DOHH2 (cell line): ENCODE measurements at regions not wholly inside any gene's neighbourhood (a gene's known extent, or its start where the extent isn't known, plus 50 kb on each side); places are given as distances from the start of the nearest gene placed in this dataset.

Experiments
- H3F3A ChIP-seq: fragments of 200-600 bp; sonication (generic), shearing (Covaris generic); 2 replicates; pipeline ENCODE4 v1.6.0; 2016; ENCODE audit warnings: antibody characterized with exemption, mild to moderate bottlenecking; ENCODE audit not compliant: control insufficient read depth, insufficient read depth
- H3K27ac ChIP-seq: fragments of 200-600 bp; sonication (generic); 2 replicates; pipeline ENCODE4 v1.5.1; 2014; ENCODE audit warnings: low read depth, mild to moderate bottlenecking, low read length, moderate library complexity
- H3K27me3 ChIP-seq: fragments of 200-600 bp; sonication (generic); 2 replicates; pipeline ENCODE4 v1.6.1; 2014; ENCODE audit warnings: mild to moderate bottlenecking, low read length, mixed read lengths; ENCODE audit not compliant: control insufficient read depth
- H3K36me3 ChIP-seq: fragments of 200-600 bp; sonication (generic); 2 replicates; pipeline ENCODE4 v1.6.1; 2014; ENCODE audit warnings: mild to moderate bottlenecking, low read length, moderate library complexity, mixed read lengths; ENCODE audit not compliant: control insufficient read depth
- H3K4me1 ChIP-seq: fragments of 200-600 bp; sonication (generic); 2 replicates; pipeline ENCODE4 v1.6.1; 2014; ENCODE audit warnings: mild to moderate bottlenecking, low read length, mixed read lengths; ENCODE audit not compliant: control insufficient read depth
- H3K4me2 ChIP-seq: fragments of 200-600 bp; sonication (generic); 2 replicates; pipeline ENCODE4 v1.6.0; 2014; ENCODE audit warnings: mild to moderate bottlenecking, low read length, moderate library complexity
- H3K4me3 ChIP-seq: fragments of 200-600 bp; sonication (generic); 2 replicates; pipeline ENCODE4 v1.5.1; 2014; ENCODE audit warnings: mild to moderate bottlenecking, low read length, mixed read lengths
- H3K79me2 ChIP-seq: fragments of 200-600 bp; sonication (generic); 2 replicates; pipeline ENCODE4 v1.6.1; 2014; ENCODE audit warnings: mild to moderate bottlenecking, low read length, mixed read lengths; ENCODE audit not compliant: control insufficient read depth
- H3K9me2 ChIP-seq: fragments of 200-600 bp; sonication (generic); replicated peaks from 2 replicates; pipeline ENCODE4 v1.6.1; 2014; ENCODE audit warnings: mild to moderate bottlenecking, low read length, mixed read lengths; ENCODE audit not compliant: control insufficient read depth
- H3K9me3 ChIP-seq: fragments of 200-600 bp; sonication (generic); 2 replicates; pipeline ENCODE4 v1.6.1; 2014; ENCODE audit warnings: antibody characterized with exemption, low read length, mixed read lengths; ENCODE audit not compliant: control insufficient read depth, insufficient read depth
- H4K20me1 ChIP-seq: fragments of 200-600 bp; sonication (generic); 2 replicates; pipeline ENCODE4 v1.6.0; 2014; ENCODE audit warnings: low read depth, mild to moderate bottlenecking, antibody characterized with exemption, low read length, moderate library complexity; ENCODE audit not compliant: control insufficient read depth, insufficient read depth
- CTCF ChIP-seq: fragments of 200-600 bp; sonication (generic); IDR thresholded peaks from one replicate; pipeline ENCODE4 v1.5.1; 2014; ENCODE audit warnings: antibody characterized with exemption, mild to moderate bottlenecking, low read depth, low read length; ENCODE audit not compliant: poor library complexity, severe bottlenecking
- EZH2phosphoT487 ChIP-seq: fragments of 200-600 bp; sonication (generic); IDR thresholded peaks from 2 replicates; pipeline ENCODE4 v1.6.1; 2017; ENCODE audit warnings: borderline replicate concordance, mild to moderate bottlenecking, antibody characterized with exemption, low read length, moderate library complexity, mixed read lengths

- Histone ChIP-seq H3F3A (no peaks in the 10 kb centered on the region), H3K4me3 (no peak overlapping the region), H3K27ac (no peak overlapping the region), H3K4me2 (no peak overlapping the region), H3K79me2 (no peaks in the 10 kb centered on the region), H3K36me3 (no peaks in the 10 kb centered on the region), H3K27me3 (no peaks in the 10 kb centered on the region), H3K4me1 (no peaks in the 10 kb centered on the region), H3K9me2 (no peaks in the 10 kb centered on the region), H3K9me3 (no peaks in the 10 kb centered on the region), H4K20me1 (no peaks in the 10 kb centered on the region)
- TF ChIP-seq CTCF (no peak), EZH2phosphoT487 (no peak)
These were observed 133.9 kb upstream of the SPEF2 start for GRCh38 chr5:35483780-35484179.

- Histone ChIP-seq H3F3A (no peaks in the 10 kb centered on the region), H3K9me2 (no peaks in the 10 kb centered on the region), H3K36me3 (no peaks in the 10 kb centered on the region), H3K4me1 (no peaks in the 10 kb centered on the region), H3K9me3 (no peaks in the 10 kb centered on the region), H4K20me1 (no peaks in the 10 kb centered on the region), H3K4me3 (no peak overlapping the region), H3K27ac (no peak overlapping the region), H3K4me2 (no peak overlapping the region), H3K79me2 (no peaks in the 10 kb centered on the region), H3K27me3 (no peaks in the 10 kb centered on the region)
- no peak for TF ChIP-seq CTCF
- no peak for TF ChIP-seq EZH2phosphoT487
These were observed 134.5 kb upstream of the SPEF2 start for GRCh38 chr5:35483191-35483590.

- Histone ChIP-seq H3K4me2 (no peak overlapping the region), H3K27ac (no peak overlapping the region), H3K9me3 (no peaks in the 10 kb centered on the region), H3K4me1 (no peaks in the 10 kb centered on the region), H4K20me1 (no peaks in the 10 kb centered on the region), H3K4me3 (no peak overlapping the region), H3K36me3 (no peaks in the 10 kb centered on the region), H3K9me2 (no peaks in the 10 kb centered on the region), H3F3A (no peaks in the 10 kb centered on the region), H3K27me3 (no peaks in the 10 kb centered on the region), H3K79me2 (no peaks in the 10 kb centered on the region)
- TF ChIP-seq EZH2phosphoT487 (no peak), CTCF (no peak)
These were observed 135.4 kb upstream of the SPEF2 start for GRCh38 chr5:35482167-35482755.
